HepG2 (cell line): ENCODE measurements at regions not wholly inside any gene's neighbourhood (a gene's known extent, or its start where the extent isn't known, plus 50 kb on each side); places are given as distances from the start of the nearest gene placed in this dataset.

Source experiments
- ATF3 ChIP-seq: sonication (generic); formaldehyde crosslinking; IDR thresholded peaks from 2 replicates; pipeline ENCODE4 v1.4.0; 2020; ENCODE audit warnings: missing genetic modification reagents
- ATF4 ChIP-seq, 2 experiments: fragments of 450-650 bp in 1 of 2; sonication (generic) in 1 of 2; formaldehyde crosslinking; IDR thresholded peaks; 2 replicates each; pipeline versions ENCODE4 v1.5.0 to v1.8.0; 2020 to 2022; ENCODE audit warnings: mild to moderate bottlenecking in 1 of 2, missing genetic modification reagents in 1 of 2
- CBFB ChIP-seq: sonication (generic); formaldehyde crosslinking; IDR thresholded peaks from 2 replicates; pipeline ENCODE4 v1.4.0; 2020; ENCODE audit warnings: missing genetic modification reagents
- HIVEP1 ChIP-seq: sonication (generic); formaldehyde crosslinking; IDR thresholded peaks from 2 replicates; pipeline ENCODE4 v1.4.0; 2020; ENCODE audit warnings: mild to moderate bottlenecking, missing genetic modification reagents
- MLX ChIP-seq: IDR thresholded peaks from 2 replicates; pipeline ENCODE4 v1.6.1; 2016
- TRIM22 ChIP-seq: fragments of 450-650 bp; IDR thresholded peaks from 2 replicates; pipeline ENCODE4 v1.6.1; 2017
- ZBTB21 ChIP-seq: sonication (generic); formaldehyde crosslinking; IDR thresholded peaks from 2 replicates; pipeline ENCODE4 v1.4.0; 2020; ENCODE audit warnings: missing genetic modification reagents
- ZMAT5 ChIP-seq: sonication (generic); formaldehyde crosslinking; IDR thresholded peaks from 2 replicates; pipeline ENCODE4 v1.5.0; 2020; ENCODE audit warnings: mild to moderate bottlenecking, low read depth, missing genetic modification reagents, borderline replicate concordance
- ZNF564 ChIP-seq: sonication (generic); formaldehyde crosslinking; IDR thresholded peaks from 2 replicates; pipeline ENCODE4 v1.8.1; 2023; ENCODE audit warnings: mild to moderate bottlenecking, missing genetic modification reagents

GRCh38 chr4:96173756-96174155, 333.9 kb downstream of the PDHA2 start:
- no peak for TF ChIP-seq ATF4 (CRISPR knock-in tag; IDR thresholded peaks at IDR 0.05)
- TF ChIP-seq HIVEP1 (CRISPR knock-in tag), result no peak
- no peak for TF ChIP-seq ZBTB21 (CRISPR knock-in tag)
- no peak for TF ChIP-seq ATF3 (CRISPR knock-in tag)
- no peak for TF ChIP-seq ZNF564 (CRISPR knock-in tag)
- no peak for TF ChIP-seq CBFB (CRISPR knock-in tag)
- no peak for TF ChIP-seq MLX
- no peak for TF ChIP-seq ZMAT5 (CRISPR knock-in tag)
- no peak for TF ChIP-seq TRIM22
